Hepatocyte (in vitro differentiated cells): ENCODE measurements at regions not wholly inside any gene's neighbourhood (a gene's known extent, or its start where the extent isn't known, plus 50 kb on each side); places are given as distances from the start of the nearest gene placed in this dataset.

Experiments used
- DNase-seq: peaks from one replicate; pipeline ENCODE4 v3.0.0-alpha.2; 2016; ENCODE audit warnings: low spot score
- H2AFZ ChIP-seq: fragments of 200-600 bp; sonication (generic); 2 replicates; pipeline ENCODE4 v1.6.0; 2016; ENCODE audit warnings: antibody characterized with exemption, mild to moderate bottlenecking
- H3K27ac ChIP-seq: fragments of 200-600 bp; sonication (generic); 2 replicates; pipeline ENCODE4 v1.5.1; 2016; ENCODE audit warnings: mild to moderate bottlenecking
- H3K27me3 ChIP-seq: fragments of 200-600 bp; sonication (generic); 2 replicates; pipeline ENCODE4 v1.6.1; 2016
- H3K36me3 ChIP-seq: fragments of 200-600 bp; sonication (generic); replicated peaks from 2 replicates; pipeline ENCODE4 v1.5.1; 2016; ENCODE audit warnings: low read depth; ENCODE audit not compliant: insufficient read depth
- H3K4me1 ChIP-seq: fragments of 200-600 bp; sonication (generic); 2 replicates; pipeline ENCODE4 v1.5.1; 2016; ENCODE audit warnings: mild to moderate bottlenecking, moderate library complexity; ENCODE audit not compliant: insufficient read depth
- H3K4me2 ChIP-seq: fragments of 200-600 bp; sonication (generic); 2 replicates; pipeline ENCODE4 v1.6.0; 2016
- H3K4me3 ChIP-seq: fragments of 200-600 bp; sonication (generic); 2 replicates; pipeline ENCODE4 v1.5.1; 2016; ENCODE audit warnings: mild to moderate bottlenecking
- H3K79me2 ChIP-seq: fragments of 200-600 bp; sonication (generic); 2 replicates; pipeline ENCODE4 v1.6.0; 2017; ENCODE audit warnings: mild to moderate bottlenecking
- H3K9me2 ChIP-seq: fragments of 200-600 bp; sonication (generic); replicated peaks from 2 replicates; pipeline ENCODE4 v1.6.0; 2017; ENCODE audit warnings: mild to moderate bottlenecking; ENCODE audit not compliant: insufficient read depth
- H3K9me3 ChIP-seq: fragments of 200-600 bp; sonication (generic); 2 replicates; pipeline ENCODE4 v1.5.1; 2016; ENCODE audit warnings: low read depth, mild to moderate bottlenecking
- H4K20me1 ChIP-seq: fragments of 200-600 bp; sonication (generic); 2 replicates; pipeline ENCODE4 v1.6.0; 2016; ENCODE audit warnings: mild to moderate bottlenecking; ENCODE audit not compliant: insufficient read depth, poor library complexity, severe bottlenecking
- EZH2 ChIP-seq: fragments of 200-600 bp; sonication (generic); IDR thresholded peaks from 2 replicates; pipeline ENCODE4 v1.6.1; 2016; ENCODE audit warnings: antibody characterized with exemption, mild to moderate bottlenecking, borderline replicate concordance
- EZH2phosphoT487 ChIP-seq: fragments of 200-600 bp; sonication (generic); IDR thresholded peaks from one replicate; pipeline ENCODE4 v1.6.1; 2018; ENCODE audit warnings: antibody characterized with exemption, mild to moderate bottlenecking, low read depth, moderate library complexity; ENCODE audit not compliant: unreplicated experiment, severe bottlenecking
- WGBS: methylation state at CpG from one replicate; pipeline ENCODE4 v1.1.6; 2016; ENCODE audit warnings: low lambda C conversion rate; ENCODE audit errors: missing lambda C conversion rate; 5-methylcytosine and 5-hydroxymethylcytosine counted together
- TF ChIP-seq, protein P1 (sequence below): fragments of 200-600 bp; sonication (generic); IDR thresholded peaks from 2 replicates; pipeline ENCODE4 v1.5.1; 2016; ENCODE audit warnings: antibody characterized with exemption, mild to moderate bottlenecking; ENCODE audit not compliant: poor library complexity

- H3K4me1 ChIP-seq, result no peaks in the 10 kb centered on the region
Observed at GRCh38 chr2:160613466-160614153, 120.0 kb upstream of the RBMS1 start.

DNA sequence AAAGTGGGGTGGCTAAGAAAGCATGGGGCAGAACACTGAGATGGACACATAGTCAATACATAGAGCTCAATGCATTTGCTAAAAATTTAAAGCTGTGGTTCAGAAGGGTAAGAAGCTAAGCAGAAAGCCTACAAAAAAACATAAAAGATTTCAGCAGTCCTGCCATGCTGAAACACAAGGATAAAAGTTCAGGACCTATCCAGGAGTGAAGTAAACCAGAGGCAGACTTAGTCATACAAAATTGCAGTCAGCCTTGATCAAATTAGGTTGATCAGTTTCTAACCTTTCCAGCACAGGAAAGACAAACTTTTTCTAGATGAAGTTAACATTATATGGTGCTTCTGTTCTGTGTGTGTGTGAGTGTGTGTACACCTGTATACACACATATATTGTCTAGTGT lies 120.8 kb upstream of the RBMS1 start:
- no peak overlapping the region for H2AFZ ChIP-seq

More at GRCh38 chr2:160613466-160614153, 120.0 kb upstream of the RBMS1 start:
- Histone ChIP-seq H4K20me1 (no peaks in the 10 kb centered on the region), H3K27ac (no peak overlapping the region), H3K27me3 (no peaks in the 10 kb centered on the region), H2AFZ (no peak overlapping the region), H3K4me3 (no peak overlapping the region), H3K36me3 (no peaks in the 10 kb centered on the region), H3K4me2 (no peak overlapping the region), H3K9me3 (no peaks in the 10 kb centered on the region), H3K9me2 (no peaks in the 10 kb centered on the region), H3K79me2 (no peaks in the 10 kb centered on the region)
- 79% methylated on average over 1 of the region's 1 CpG for WGBS
- no peak for TF ChIP-seq EZH2phosphoT487
- TF ChIP-seq, protein P1, sequence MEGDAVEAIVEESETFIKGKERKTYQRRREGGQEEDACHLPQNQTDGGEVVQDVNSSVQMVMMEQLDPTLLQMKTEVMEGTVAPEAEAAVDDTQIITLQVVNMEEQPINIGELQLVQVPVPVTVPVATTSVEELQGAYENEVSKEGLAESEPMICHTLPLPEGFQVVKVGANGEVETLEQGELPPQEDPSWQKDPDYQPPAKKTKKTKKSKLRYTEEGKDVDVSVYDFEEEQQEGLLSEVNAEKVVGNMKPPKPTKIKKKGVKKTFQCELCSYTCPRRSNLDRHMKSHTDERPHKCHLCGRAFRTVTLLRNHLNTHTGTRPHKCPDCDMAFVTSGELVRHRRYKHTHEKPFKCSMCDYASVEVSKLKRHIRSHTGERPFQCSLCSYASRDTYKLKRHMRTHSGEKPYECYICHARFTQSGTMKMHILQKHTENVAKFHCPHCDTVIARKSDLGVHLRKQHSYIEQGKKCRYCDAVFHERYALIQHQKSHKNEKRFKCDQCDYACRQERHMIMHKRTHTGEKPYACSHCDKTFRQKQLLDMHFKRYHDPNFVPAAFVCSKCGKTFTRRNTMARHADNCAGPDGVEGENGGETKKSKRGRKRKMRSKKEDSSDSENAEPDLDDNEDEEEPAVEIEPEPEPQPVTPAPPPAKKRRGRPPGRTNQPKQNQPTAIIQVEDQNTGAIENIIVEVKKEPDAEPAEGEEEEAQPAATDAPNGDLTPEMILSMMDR, result no peak
- no peak for DNase-seq

DNA sequence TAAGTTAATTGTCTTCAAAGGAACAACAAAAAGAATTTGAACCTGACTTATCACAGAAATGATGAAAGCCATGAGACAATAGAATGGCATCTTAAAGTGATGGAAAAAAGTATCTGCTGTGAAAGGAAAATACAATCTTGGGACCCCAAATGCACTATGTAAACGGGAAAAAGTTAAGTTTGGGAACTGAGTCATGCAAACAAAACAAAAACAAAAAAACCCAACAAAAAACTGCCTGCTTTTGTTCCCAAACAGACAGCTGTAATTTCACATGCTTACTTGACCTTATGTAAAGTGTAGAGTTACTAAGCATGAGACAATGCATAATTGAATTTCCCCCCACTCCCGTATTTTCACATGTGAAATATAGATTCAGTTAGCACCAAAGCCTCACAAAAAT lies 122.1 kb upstream of the RBMS1 start:
- no peaks in the 10 kb centered on the region for H3K9me2 ChIP-seq
- no peaks in the 10 kb centered on the region for H3K9me3 ChIP-seq
- H3K79me2 ChIP-seq, result no peaks in the 10 kb centered on the region
- H3K36me3 ChIP-seq, result no peaks in the 10 kb centered on the region
- WGBS, result 85% methylated on average over 2 of the region's 2 CpGs
- H3K27me3 ChIP-seq, result no peaks in the 10 kb centered on the region
- H3K27ac ChIP-seq, result no peak overlapping the region
- DNase-seq, result no peak
- no peak overlapping the region for H3K4me2 ChIP-seq
- H3K4me3 ChIP-seq, result no peak overlapping the region
- TF ChIP-seq EZH2, result no peak
- TF ChIP-seq, protein P1, result no peak
- TF ChIP-seq EZH2phosphoT487, result no peak
- H2AFZ ChIP-seq, result no peak overlapping the region
- H4K20me1 ChIP-seq, result no peaks in the 10 kb centered on the region
- no peaks in the 10 kb centered on the region for H3K4me1 ChIP-seq

More for the DNA sequence above, 120.8 kb upstream of the RBMS1 start:
- TF ChIP-seq, protein P1, result no peak
- no peak for TF ChIP-seq EZH2phosphoT487
- no peak overlapping the region for H3K27ac ChIP-seq
- H3K27me3 ChIP-seq, result no peaks in the 10 kb centered on the region
- no peak overlapping the region for H3K4me2 ChIP-seq
- H3K9me2 ChIP-seq, result no peaks in the 10 kb centered on the region
- no peaks in the 10 kb centered on the region for H3K9me3 ChIP-seq
- no peaks in the 10 kb centered on the region for H3K36me3 ChIP-seq
- H3K4me3 ChIP-seq, result no peak overlapping the region
- H4K20me1 ChIP-seq, result no peaks in the 10 kb centered on the region
- no peaks in the 10 kb centered on the region for H3K79me2 ChIP-seq
- H3K4me1 ChIP-seq, result no peaks in the 10 kb centered on the region
- no peak for DNase-seq

GRCh38 chr2:160616149-160616548 lies 122.5 kb upstream of the RBMS1 start:
- Histone ChIP-seq H3K79me2 (no peaks in the 10 kb centered on the region), H4K20me1 (no peaks in the 10 kb centered on the region), H3K36me3 (no peaks in the 10 kb centered on the region), H3K27me3 (no peaks in the 10 kb centered on the region), H3K9me2 (no peaks in the 10 kb centered on the region), H2AFZ (no peak overlapping the region), H3K4me1 (no peaks in the 10 kb centered on the region), H3K27ac (no peak overlapping the region), H3K4me3 (no peak overlapping the region), H3K9me3 (no peaks in the 10 kb centered on the region), H3K4me2 (no peak overlapping the region)
- DNase-seq, result no peak
- TF ChIP-seq EZH2phosphoT487 (no peak), EZH2 (no peak)
- TF ChIP-seq, protein P1, result no peak
- WGBS, result 90% methylated on average over 2 of the region's 2 CpGs
